A673 (cell line): ENCODE measurements at regions not wholly inside any gene's neighbourhood (a gene's known extent, or its start where the extent isn't known, plus 50 kb on each side); places are given as distances from the start of the nearest gene placed in this dataset.

Source experiments
- CTCF ChIP-seq: fragments of 300-800, 200-600 bp; sonication (generic); conservative IDR thresholded peaks from 2 replicates; pipeline ENCODE4 v1.5.1; 2017; ENCODE audit warnings: low read depth, mild to moderate bottlenecking, antibody characterized with exemption, low read length, moderate library complexity, mixed read lengths
- EZH2 ChIP-seq: fragments of 200-600 bp; sonication (generic); IDR thresholded peaks from 2 replicates; pipeline ENCODE4 v1.6.1; 2017; ENCODE audit warnings: borderline replicate concordance, low read depth, mild to moderate bottlenecking, mixed read lengths, antibody characterized with exemption, low read length; ENCODE audit not compliant: poor library complexity, severe bottlenecking

DNA sequence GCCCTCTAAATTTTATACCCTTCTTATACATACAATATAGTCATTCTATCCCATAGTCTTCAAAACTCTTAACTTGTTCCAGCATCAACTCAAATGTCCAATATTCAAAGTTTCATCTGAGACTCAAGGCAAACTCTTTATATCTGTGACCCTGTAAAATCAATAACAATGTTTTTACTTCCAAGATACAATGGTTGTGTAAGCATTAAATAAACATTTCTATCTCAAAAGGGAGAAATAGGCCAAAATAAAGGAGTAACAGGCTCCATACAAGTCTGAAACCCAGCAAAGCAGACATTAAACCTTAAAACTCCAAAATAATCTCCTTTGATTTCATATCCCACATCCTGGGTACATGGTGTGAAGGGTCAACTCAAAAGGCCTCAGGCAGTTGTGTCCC lies 1299.1 kb downstream of the MRPL39 start:
- TF ChIP-seq CTCF, result no peak
- TF ChIP-seq EZH2, result no peak
